Thoracic aorta (tissue), 2 donors: ENCODE measurements at regions not wholly inside any gene's neighbourhood (a gene's known extent, or its start where the extent isn't known, plus 50 kb on each side); places are given as distances from the start of the nearest gene placed in this dataset.

Source experiments
- ATAC-seq: fragments of 150-250 bp; one replicate; pipeline ENCODE4 v1.8.0; 2017; ENCODE audit warnings: low read depth; ENCODE audit not compliant: insufficient number of reproducible peaks, low FRiP score
- DNase-seq: peaks from one replicate; pipeline ENCODE4 v3.0.0-alpha.2; 2020; ENCODE audit warnings: low spot score
- H3K27ac ChIP-seq, 2 donors: fragments of 200-600 bp; sonication (generic); 1 replicate in 1 of 2; 2 replicates in 1 of 2; pipeline ENCODE4 v1.5.1; 2016; ENCODE audit warnings: mild to moderate bottlenecking in 2 of 2, moderate library complexity in 2 of 2
- H3K27me3 ChIP-seq: fragments of 200-600 bp; sonication (generic); replicated peaks from 2 replicates; pipeline ENCODE4 v1.6.0; 2016; ENCODE audit warnings: mild to moderate bottlenecking; ENCODE audit not compliant: insufficient read depth
- H3K36me3 ChIP-seq: fragments of 200-600 bp; sonication (generic); one replicate; pipeline ENCODE4 v1.5.1; 2016
- H3K4me1 ChIP-seq, 2 donors: fragments of 200-600 bp; sonication (generic); 1 replicate in 1 of 2; 2 replicates in 1 of 2; pipeline versions ENCODE4 v1.5.1 to v1.6.0; 2016; ENCODE audit warnings: low read depth in 2 of 2, mild to moderate bottlenecking in 1 of 2; ENCODE audit not compliant: control insufficient read depth in 1 of 2
- H3K4me3 ChIP-seq: fragments of 200-600 bp; sonication (generic); 2 replicates; pipeline ENCODE4 v1.5.1; 2016; ENCODE audit warnings: mild to moderate bottlenecking
- H3K9me3 ChIP-seq: fragments of 200-600 bp; sonication (generic); 2 replicates; pipeline ENCODE4 v1.5.1; 2016
- CTCF ChIP-seq: fragments of 200-600 bp; sonication (generic); IDR thresholded peaks from one replicate; pipeline ENCODE4 v1.5.1; 2019; ENCODE audit warnings: antibody characterized with exemption

DNA sequence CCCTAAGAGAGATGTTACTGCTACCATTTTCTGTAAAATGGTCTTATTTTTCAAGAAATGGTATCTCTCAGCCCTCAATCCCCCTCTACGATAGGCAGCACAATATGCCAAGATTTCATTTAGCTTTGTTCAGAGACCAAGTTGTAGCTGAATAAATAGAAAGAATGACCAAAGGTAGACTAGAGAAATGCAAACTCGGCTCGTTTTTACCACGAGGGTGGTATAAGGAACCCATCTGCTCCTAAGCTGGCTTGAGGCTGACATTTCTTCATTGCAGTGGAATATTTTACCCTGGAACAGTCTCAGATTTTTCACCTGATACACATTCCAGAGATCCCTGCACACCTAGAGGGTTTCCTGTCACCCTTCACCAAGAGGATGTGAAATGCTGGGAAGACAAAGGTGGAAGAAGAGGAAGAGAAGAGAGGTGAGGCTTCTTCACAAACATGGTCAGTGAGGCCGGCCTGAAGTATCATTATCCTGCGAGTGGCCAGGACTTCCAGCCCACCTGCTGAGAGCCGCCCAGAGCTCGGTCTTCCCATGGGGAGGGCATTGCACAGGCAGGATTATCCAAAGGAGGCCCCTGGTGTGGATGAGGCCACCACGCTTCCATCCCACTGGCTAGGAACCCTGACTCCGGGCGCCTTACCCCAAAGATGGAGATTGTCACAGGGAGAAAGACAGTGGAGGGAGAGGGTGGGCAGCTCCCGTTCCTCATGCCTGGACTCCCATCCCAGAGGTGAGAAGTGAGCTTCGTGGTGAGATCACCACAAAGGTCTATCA is 57.1 kb upstream of the AFDN start:
- no peak overlapping the region for H3K27ac ChIP-seq
- no peaks in the 10 kb centered on the region for H3K4me1 ChIP-seq
- DNase-seq (no peak), ATAC-seq (no peak)
- H3K36me3 ChIP-seq = no peaks in the 10 kb centered on the region
- H3K27me3 ChIP-seq = no peaks in the 10 kb centered on the region
- H3K4me3 ChIP-seq = no peak overlapping the region
- TF ChIP-seq CTCF = no peak
- no peaks in the 10 kb centered on the region for H3K9me3 ChIP-seq

GRCh38 chr6:167770291-167770955 is 56.3 kb upstream of the AFDN start:
- Histone ChIP-seq H3K36me3 (no peaks in the 10 kb centered on the region), H3K9me3 (no peaks in the 10 kb centered on the region), H3K27me3 (no peaks in the 10 kb centered on the region), H3K4me1 (no peaks in the 10 kb centered on the region), H3K27ac (no peak overlapping the region), H3K4me3 (no peak overlapping the region)
- DNase-seq (no peak), ATAC-seq (no peak)
- no peak for TF ChIP-seq CTCF

GRCh38 chr6:167774881-167775280 is 51.8 kb upstream of the AFDN start:
- H3K9me3 ChIP-seq = no peaks in the 10 kb centered on the region
- no peak for TF ChIP-seq CTCF
- no peaks in the 10 kb centered on the region for H3K4me1 ChIP-seq
- no peak overlapping the region for H3K4me3 ChIP-seq
- no peak for ATAC-seq
- DNase-seq = no peak
- no peaks in the 10 kb centered on the region for H3K36me3 ChIP-seq
- H3K27me3 ChIP-seq = no peaks in the 10 kb centered on the region
- H3K27ac ChIP-seq = no peak overlapping the region

DNA sequence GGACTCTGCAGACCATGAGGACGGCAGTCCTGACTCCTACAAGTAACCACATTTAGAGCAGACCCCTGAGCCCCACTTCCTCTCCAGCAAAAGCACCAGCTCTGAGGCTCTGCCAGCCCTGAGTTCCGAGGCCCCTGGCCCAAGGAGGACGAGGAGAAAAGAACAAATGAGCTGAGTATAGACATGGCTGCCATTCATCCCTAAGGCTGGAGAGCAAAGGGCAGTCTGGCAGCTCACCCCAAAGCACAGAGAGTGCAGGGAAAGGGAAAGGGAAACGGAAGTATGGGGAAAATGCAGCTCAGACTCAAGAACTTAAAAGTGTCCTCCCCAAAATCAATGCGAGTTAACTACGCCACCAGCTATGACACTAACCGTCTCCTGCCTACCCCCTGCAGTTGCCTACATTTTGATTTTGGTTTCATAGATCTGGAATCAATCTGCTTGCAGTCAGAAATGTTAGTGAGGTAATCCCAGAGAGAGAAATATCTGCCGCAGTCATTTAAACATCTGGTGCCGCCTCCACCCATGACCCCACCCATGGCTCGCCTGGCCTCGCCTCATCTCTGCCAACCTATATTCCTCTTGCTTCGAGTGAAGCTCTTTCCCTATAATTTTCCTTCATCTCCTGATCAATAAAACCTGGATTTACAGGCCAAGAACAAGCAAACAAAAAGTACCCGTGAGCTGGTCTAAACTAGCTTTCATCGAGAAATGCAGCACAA is 49.6 kb upstream of the AFDN start:
- no peak for TF ChIP-seq CTCF
- Histone ChIP-seq H3K36me3 (no peaks in the 10 kb centered on the region), H3K4me1 (no peaks in the 10 kb centered on the region), H3K9me3 (no peaks in the 10 kb centered on the region), H3K4me3 (no peak overlapping the region), H3K27me3 (no peaks in the 10 kb centered on the region), H3K27ac (no peak overlapping the region)
- DNase-seq (no peak), ATAC-seq (no peak)
